Fibroblast of skin of right quadriceps (primary cell): ENCODE measurements at regions not wholly inside any gene's neighbourhood (a gene's known extent, or its start where the extent isn't known, plus 50 kb on each side); places are given as distances from the start of the nearest gene placed in this dataset.
"Not testable (repeated sequence)": the region's sequence is repeated elsewhere in the genome, so short reads cannot be mapped to it uniquely, and the experiment has no call there.

Experiments
- DNase-seq: peaks from one replicate; pipeline ENCODE4 v3.0.0-alpha.2; 2013

- DNase-seq, result peak; percentile 6
These were observed 533.5 kb downstream of the IGSF11 start for GRCh38 chr3:118501152-118501551.

DNA sequence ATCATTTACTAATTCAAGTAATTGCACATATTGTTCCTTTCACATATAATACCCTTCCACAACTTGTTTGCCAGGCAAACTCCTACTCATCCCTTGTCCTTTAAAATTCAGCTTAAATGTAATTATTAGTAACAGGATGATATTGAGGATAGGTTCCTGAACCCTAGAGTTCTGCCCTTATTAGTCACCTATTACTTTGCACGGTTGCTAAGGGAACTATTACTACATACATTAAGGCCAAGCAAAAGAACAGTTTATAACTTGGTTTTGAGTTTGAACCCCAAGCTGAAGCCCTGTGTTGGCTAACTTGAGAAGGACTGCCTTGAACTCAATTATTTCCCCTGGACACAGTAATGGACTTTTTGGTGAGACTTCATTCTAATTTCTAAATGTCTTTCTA, 529.7 kb downstream of the IGSF11 start:
- no peak for DNase-seq

GRCh38 chr3:118505784-118506183, 528.9 kb downstream of the IGSF11 start:
- DNase-seq, result peak; percentile 10

DNA sequence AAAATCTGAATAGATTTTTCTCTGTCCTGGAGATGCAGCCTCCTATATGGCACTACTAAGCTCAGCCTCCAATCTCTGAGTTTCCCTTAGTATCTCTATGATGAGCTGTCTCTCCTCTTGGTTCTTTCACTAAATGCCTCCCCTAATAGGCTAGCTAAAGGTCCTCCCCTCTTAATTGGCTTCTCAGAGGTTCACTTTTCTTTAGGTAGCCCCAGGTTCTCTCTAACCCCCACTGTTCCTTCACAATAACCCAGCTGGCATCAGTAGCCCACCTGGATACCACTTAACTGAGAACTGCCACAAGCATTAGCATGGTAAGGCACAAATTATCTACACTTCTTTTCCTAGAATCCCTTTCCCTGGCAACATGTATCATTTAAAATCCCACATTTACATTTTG, 523.2 kb downstream of the IGSF11 start:
- DNase-seq, result no peak

- no peak for DNase-seq
These were observed 522.3 kb downstream of the IGSF11 start for GRCh38 chr3:118512301-118512700.

GRCh38 chr3:118525077-118525476, 509.6 kb downstream of the IGSF11 start:
- no peak for DNase-seq

DNA sequence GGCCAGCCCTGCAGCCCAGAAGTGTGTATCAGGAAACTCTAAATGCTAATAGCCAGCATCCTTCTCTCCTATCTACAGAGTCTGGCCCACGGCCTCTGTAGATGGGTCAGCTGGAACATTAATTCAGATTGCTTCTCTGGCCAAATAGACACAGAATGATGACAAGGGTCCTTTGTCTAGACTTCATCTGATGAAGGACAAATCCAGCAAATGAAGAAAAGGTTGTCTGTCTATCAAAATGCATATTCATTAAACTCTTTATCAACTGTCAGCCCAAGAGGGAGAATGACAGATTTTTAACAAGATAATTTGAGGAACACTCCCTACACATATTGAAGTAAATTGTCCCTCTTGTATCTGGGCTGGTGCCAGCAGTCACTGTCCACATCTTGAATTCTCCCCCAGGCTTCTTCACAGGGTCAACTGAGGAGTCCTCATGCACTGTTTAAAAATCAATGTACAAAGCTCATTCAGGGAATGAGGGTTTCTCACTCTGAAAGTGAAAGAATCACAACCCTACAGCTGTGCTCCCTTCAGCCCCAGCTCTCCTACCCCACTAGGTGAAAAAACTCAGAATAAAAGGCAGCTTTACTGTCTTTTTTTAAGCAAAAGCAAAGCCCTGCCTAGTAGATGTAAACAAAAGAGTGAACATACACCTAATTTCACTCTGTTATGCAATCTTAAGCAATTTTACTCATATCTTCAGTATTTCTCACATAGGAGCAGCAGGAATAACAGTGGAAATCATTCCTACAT, 507.7 kb downstream of the IGSF11 start:
- DNase-seq, result no peak

DNA sequence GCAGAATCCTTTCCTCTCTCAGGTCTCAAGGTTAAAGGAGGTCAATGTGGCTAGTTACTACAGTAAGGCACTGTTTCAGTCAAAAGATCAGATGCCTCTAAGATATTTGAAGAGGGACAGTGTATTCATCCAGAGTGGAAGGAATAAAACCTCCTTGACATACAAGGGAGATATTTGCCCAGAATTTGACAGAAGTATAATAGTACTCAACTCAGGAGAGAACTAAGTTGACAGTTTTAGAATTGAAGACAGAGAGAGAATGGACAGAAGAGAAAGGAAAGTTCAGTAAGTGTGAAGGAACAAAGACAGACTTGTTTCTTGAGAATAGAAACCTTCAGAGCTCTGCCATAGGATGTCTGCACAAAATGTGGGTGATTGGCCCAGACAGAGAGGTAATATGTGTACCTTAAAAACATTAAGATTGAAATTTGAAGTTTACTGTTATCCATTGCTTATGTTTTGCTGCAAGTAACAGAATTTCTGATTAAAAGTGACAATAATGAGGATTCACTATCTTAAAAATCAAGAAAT, 507.1 kb downstream of the IGSF11 start:
- DNase-seq, result no peak

GRCh38 chr3:118529554-118529953, 505.1 kb downstream of the IGSF11 start:
- no peak for DNase-seq

GRCh38 chr3:118530350-118530922, 504.2 kb downstream of the IGSF11 start:
- DNase-seq, result no peak

DNA sequence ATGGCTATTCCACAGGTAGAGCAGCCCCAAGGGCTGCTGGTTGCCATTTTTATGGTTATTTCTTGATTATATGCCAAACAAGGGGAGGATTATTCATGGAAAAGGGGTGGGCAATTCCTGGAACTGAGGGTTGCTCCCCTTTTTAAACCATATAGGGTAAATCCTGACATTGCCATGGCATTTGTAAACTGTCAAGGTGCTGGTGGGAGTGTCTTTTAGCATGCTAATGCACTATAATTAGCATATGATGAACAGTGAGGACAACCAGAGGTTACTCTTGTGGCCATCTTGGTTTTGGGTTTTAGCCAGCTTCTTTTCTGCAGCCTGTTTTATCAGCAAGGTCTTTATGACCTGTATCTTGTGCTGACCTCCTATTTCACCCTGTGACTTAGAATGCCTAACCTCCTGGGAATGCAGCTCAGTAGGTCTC, 503.7 kb downstream of the IGSF11 start:
- DNase-seq, result not testable (repeated sequence)

DNA sequence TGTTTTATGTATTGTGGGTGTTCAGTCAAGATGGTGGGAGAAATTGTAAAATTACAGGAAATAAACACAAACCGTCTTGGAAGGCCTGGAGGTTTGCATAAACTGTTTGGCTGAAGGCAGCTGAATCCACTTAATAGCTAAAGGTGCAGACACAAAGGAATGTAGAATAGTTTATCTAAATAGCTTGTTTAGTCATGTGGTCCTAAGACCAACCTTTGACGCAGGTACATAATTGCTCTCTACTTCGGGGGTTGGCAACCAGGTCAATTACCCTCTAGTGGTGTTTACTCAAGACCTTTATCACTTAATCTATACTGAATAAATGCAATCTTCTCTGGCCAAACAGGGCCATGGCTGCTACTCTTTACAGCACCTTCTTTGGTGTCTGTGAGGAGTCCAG, 502.8 kb downstream of the IGSF11 start:
- DNase-seq, result no peak

GRCh38 chr3:118533676-118534075, 501.0 kb downstream of the IGSF11 start:
- DNase-seq, result no peak

GRCh38 chr3:118534519-118534918, 500.1 kb downstream of the IGSF11 start:
- DNase-seq, result no peak

- DNase-seq, result no peak
These were observed 497.9 kb downstream of the IGSF11 start for GRCh38 chr3:118536764-118537163.

DNA sequence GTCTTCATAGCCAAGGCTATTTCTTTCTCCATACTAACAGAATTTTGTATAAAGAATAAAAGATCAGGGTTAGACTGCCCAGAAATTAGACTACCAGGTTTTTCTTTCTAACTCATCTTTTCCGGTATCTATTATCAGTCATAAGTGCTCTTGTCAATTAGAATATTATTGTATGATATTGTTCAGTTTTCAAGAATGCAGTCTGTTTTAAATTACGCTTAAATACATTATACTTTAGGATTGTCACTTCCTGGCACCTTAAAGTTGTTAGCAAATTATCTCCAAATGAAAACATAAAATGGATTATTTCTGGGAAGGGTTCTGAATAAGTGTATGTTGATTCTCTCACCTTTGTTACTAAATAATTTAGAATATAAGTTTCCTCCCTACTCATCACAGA, 497.2 kb downstream of the IGSF11 start:
- no peak for DNase-seq

DNA sequence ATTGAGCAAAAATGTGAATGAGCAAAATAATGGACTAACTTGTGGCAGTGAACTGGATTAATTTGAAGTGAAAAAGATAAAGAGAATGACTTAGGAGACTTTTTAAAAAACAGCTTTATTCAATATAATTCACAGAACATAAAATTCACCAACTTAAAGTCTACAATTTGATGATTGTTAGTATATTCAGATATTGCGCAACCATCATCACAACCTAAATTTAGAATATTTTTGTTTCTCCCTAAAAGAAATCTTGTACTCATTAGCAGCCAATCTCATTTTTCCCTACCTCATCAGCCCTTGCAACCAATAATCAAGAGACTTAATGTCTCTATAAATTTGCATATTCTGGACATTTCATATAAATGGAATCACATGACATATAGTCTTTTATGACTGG, 496.5 kb downstream of the IGSF11 start:
- DNase-seq, result no peak

DNA sequence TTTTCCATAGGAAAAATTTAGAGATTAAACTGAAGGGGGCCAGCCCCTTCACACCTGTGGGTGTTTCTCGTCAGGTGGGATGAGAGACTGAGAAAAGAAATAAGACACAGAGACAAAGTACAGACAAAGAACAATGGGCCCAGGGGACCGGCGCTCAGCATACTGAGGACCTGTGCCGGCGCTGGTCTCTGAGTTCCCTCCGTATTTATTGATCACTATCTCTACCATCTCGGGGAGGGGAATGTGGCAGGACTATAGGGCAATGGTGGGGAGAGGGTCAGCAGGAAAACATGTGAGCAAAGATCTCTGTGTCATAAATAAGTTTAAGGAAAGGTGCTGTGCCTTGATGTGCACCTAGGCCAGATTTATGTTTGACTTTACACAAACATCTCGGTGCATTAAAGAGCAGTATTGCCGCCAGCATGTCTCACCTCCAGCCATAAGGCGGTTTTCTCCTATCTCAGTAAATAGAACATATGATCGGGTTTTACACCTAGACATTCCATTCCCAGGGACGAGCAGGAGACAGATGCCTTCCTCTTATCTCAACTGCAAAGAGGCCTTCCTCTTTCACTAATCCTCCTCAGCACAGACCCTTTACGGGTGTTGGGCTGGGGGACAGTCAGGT, 494.7 kb downstream of the IGSF11 start:
- not testable (repeated sequence) for DNase-seq

GRCh38 chr3:118540448-118540821, 494.2 kb downstream of the IGSF11 start:
- DNase-seq, result not testable (repeated sequence)

DNA sequence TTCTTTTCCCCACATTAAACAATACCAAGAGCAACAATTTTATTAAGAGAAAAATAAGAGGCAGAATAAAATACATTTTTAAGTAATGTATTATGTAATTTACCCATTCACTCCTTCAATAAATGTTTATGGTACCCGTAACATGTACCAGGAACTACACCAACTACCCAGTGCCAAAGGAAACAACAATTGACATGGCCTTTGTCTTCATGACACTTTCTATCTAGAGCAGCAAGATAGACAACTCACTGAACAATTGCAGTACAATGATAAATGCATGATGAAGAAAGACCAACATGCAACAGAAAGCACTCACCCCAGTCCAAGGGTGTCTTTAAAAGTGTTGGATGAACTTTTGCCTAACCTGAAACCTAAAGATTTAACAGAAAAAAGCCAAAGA, 493.8 kb downstream of the IGSF11 start:
- DNase-seq, result no peak

DNA sequence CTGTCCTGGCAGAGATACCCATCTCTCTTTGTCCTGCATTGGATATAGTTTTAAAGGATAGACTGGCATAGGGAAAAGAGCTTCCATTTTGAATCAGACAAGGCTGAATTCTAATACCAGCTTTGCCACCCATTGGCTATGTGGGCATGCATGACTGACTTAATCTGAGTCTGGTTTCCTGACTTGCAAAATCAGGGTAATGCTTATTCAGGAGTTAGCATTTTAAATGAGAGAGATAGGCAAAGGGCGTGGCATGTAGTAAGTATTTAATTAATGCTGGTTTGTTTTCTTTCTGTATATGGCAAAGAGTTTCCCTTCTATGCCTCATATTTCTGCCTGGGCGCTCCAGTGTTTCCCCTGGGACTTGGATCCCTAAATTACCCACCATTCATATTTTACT, 492.9 kb downstream of the IGSF11 start:
- no peak for DNase-seq

- DNase-seq, result no peak
These were observed 490.8 kb downstream of the IGSF11 start for GRCh38 chr3:118543832-118544231.

DNA sequence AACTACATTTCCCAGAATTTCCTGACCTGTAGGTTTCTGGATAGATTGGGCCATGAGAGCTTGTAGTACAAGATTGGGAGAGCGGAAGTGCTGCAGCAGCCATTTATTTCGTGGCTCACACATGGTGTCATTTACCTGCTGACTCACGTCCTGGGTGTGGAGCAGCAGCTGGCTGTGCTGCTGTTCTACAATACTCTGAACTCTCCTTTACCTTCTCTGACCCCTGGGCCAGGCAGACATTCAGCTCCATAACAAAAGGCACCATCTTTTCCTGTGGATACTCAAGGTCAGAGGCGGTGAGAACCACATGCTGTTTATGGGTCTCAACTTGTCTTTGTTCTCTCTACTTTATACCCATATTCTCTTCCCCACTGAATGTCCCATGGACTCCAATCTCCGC, 490.2 kb downstream of the IGSF11 start:
- DNase-seq, result no peak

GRCh38 chr3:118548434-118548833, 486.2 kb downstream of the IGSF11 start:
- no peak for DNase-seq
